Activated naive CD4-positive, alpha-beta T cell treated with anti-CD3 and anti-CD28 coated beads, Interleukin-2, amount 50 U/mL, for 16 hours (primary cell): ENCODE measurements at regions not wholly inside any gene's neighbourhood (a gene's known extent, or its start where the extent isn't known, plus 50 kb on each side); places are given as distances from the start of the nearest gene placed in this dataset.
"Not testable (repeated sequence)": the region's sequence is repeated elsewhere in the genome, so short reads cannot be mapped to it uniquely, and the experiment has no call there.

Experiments used
- DNase-seq: peaks from one replicate; pipeline ENCODE4 v3.0.0-alpha.2; 2020

GRCh38 chr3:75453839-75454238 is 210.3 kb upstream of the FRG2C start:
- DNase-seq = not testable (repeated sequence)

GRCh38 chr3:75474530-75474929 is 189.6 kb upstream of the FRG2C start:
- DNase-seq = not testable (repeated sequence)

- not testable (repeated sequence) for DNase-seq
Measured at GRCh38 chr3:75496600-75496999, 167.5 kb upstream of the FRG2C start.

- not testable (repeated sequence) for DNase-seq
Measured at GRCh38 chr3:75500357-75500756, 163.8 kb upstream of the FRG2C start.

GRCh38 chr3:75502171-75502570 is 162.0 kb upstream of the FRG2C start:
- not testable (repeated sequence) for DNase-seq

- DNase-seq = not testable (repeated sequence)
Measured at GRCh38 chr3:75502769-75503756, 161.1 kb upstream of the FRG2C start.

- no peak for DNase-seq
Measured at GRCh38 chr3:75506603-75507002, 157.5 kb upstream of the FRG2C start.

GRCh38 chr3:75507956-75508355 is 156.2 kb upstream of the FRG2C start:
- not testable (repeated sequence) for DNase-seq

GRCh38 chr3:75527657-75528056 is 136.5 kb upstream of the FRG2C start:
- DNase-seq = not testable (repeated sequence)

- not testable (repeated sequence) for DNase-seq
Measured at GRCh38 chr3:75552095-75552494, 112.0 kb upstream of the FRG2C start.

- DNase-seq = not testable (repeated sequence)
Measured at GRCh38 chr3:75564427-75564826, 99.7 kb upstream of the FRG2C start.

GRCh38 chr3:75572303-75572702 is 91.8 kb upstream of the FRG2C start:
- DNase-seq = not testable (repeated sequence)

GRCh38 chr3:75579091-75579490 is 85.0 kb upstream of the FRG2C start:
- DNase-seq = not testable (repeated sequence)

- DNase-seq = not testable (repeated sequence)
Measured at GRCh38 chr3:75579536-75579935, 84.6 kb upstream of the FRG2C start.

GRCh38 chr3:75579981-75580782 is 83.9 kb upstream of the FRG2C start:
- peak; percentile 49 for DNase-seq

- DNase-seq = not testable (repeated sequence)
Measured at GRCh38 chr3:75582536-75582935, 81.6 kb upstream of the FRG2C start.

- not testable (repeated sequence) for DNase-seq
Measured at GRCh38 chr3:75583116-75583515, 81.0 kb upstream of the FRG2C start.

GRCh38 chr3:75587695-75588094 is 76.4 kb upstream of the FRG2C start:
- not testable (repeated sequence) for DNase-seq

GRCh38 chr3:75590382-75590781 is 73.7 kb upstream of the FRG2C start:
- not testable (repeated sequence) for DNase-seq

- DNase-seq = not testable (repeated sequence)
Measured at GRCh38 chr3:75604286-75604934, 59.7 kb upstream of the FRG2C start.

GRCh38 chr3:75607996-75608395 is 56.1 kb upstream of the FRG2C start:
- not testable (repeated sequence) for DNase-seq

- DNase-seq = not testable (repeated sequence)
Measured at GRCh38 chr3:75609598-75609997, 54.5 kb upstream of the FRG2C start.

GRCh38 chr3:75610773-75611172 is 53.4 kb upstream of the FRG2C start:
- DNase-seq = no peak
